ENCODE measurements at regions not wholly inside any gene's neighbourhood (a gene's known extent, or its start where the extent isn't known, plus 50 kb on each side); places are given as distances from the start of the nearest gene placed in this dataset.

DNA sequence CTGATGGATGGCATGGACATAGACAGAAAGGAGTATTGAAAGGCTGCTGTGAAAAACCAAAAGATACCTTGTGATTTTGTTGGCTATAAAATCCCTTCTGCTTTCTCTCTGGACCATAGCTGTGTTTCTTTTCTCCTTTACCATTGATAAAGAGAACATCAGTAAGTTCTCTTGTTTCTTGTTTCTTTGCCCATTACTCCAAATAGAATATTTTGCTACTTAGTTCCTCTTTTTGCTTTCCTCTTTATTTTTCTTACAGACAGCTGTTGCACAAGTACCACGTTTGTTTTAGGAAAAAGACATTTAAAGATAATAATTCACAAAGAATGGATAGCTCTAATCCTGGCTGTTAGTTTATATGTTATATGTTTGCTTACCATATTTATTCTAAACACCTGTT is 1129.2 kb downstream of the DTWD2 start:
- H3K4me3 ChIP-seq (ENCODE audit: low read depth, low read length) = no peak overlapping the region
- TF ChIP-seq, protein P1, sequence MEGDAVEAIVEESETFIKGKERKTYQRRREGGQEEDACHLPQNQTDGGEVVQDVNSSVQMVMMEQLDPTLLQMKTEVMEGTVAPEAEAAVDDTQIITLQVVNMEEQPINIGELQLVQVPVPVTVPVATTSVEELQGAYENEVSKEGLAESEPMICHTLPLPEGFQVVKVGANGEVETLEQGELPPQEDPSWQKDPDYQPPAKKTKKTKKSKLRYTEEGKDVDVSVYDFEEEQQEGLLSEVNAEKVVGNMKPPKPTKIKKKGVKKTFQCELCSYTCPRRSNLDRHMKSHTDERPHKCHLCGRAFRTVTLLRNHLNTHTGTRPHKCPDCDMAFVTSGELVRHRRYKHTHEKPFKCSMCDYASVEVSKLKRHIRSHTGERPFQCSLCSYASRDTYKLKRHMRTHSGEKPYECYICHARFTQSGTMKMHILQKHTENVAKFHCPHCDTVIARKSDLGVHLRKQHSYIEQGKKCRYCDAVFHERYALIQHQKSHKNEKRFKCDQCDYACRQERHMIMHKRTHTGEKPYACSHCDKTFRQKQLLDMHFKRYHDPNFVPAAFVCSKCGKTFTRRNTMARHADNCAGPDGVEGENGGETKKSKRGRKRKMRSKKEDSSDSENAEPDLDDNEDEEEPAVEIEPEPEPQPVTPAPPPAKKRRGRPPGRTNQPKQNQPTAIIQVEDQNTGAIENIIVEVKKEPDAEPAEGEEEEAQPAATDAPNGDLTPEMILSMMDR (IDR thresholded peaks at IDR 0.05; ENCODE audit: low read depth, low read length) = no peak

DNA sequence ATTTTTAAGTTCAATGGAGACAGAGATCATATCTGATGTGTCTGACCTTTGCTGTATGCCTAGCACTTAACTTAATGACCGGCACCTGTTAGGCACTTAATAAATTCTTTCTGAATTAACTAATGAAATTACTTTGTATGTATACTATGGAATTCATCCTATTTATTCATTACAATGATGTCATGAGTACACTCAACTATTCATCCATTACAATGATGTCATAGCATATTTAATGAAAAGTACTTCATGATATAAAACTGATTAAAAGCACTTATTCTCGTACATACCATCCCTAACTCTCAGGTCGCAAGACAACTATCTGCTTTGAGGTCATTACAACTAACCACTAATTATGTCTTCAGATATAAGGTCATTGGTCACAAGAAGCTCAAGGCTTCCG is 1131.6 kb downstream of the DTWD2 start:
- H3K4me3 ChIP-seq (ENCODE audit: low read depth, low read length) = no peak overlapping the region
- TF ChIP-seq, protein P1 (IDR thresholded peaks at IDR 0.05; ENCODE audit: low read depth, low read length) = no peak

GRCh38 chr5:117837786-117838185 is 1150.6 kb downstream of the DTWD2 start:
- no peak overlapping the region for H3K4me3 ChIP-seq (ENCODE audit: low read depth, low read length)
- TF ChIP-seq, protein P1 (IDR thresholded peaks at IDR 0.05; ENCODE audit: low read depth, low read length) = no peak

DNA sequence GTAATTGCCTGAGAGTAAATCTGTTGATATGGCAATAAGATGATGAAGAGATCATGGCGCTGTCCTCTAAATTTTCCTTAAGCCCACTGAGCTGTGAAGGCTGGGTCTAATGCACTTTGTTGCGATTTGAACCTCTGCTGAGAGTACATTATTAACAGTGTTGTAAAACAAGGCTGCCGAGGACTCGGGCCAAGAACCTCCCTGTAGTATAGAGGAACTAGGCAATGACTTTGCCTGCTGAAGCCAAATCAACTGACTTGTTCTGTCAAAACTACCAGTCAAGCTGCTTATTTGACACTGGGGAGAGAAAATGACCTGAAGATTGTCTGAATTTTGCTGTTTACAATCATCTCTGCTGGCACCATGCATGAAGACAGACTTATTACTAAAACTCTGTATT is 1154.7 kb downstream of the DTWD2 start:
- TF ChIP-seq, protein P1 (IDR thresholded peaks at IDR 0.05; ENCODE audit: low read depth, low read length) = no peak
- H3K4me3 ChIP-seq (ENCODE audit: low read depth, low read length) = no peak overlapping the region

GRCh38 chr5:117829646-117830045 is 1158.7 kb downstream of the DTWD2 start:
- H3K4me3 ChIP-seq (ENCODE audit: low read depth, low read length) = no peak overlapping the region
- TF ChIP-seq, protein P1 (IDR thresholded peaks at IDR 0.05; ENCODE audit: low read depth, low read length) = no peak

- no peak overlapping the region for H3K4me3 ChIP-seq (ENCODE audit: low read depth, low read length)
- TF ChIP-seq, protein P1 (IDR thresholded peaks at IDR 0.05; ENCODE audit: low read depth, low read length) = no peak
These were observed 1174.5 kb downstream of the DTWD2 start for GRCh38 chr5:117813850-117814249.

GRCh38 chr5:117812861-117813260 is 1175.5 kb downstream of the DTWD2 start:
- TF ChIP-seq, protein P1 (IDR thresholded peaks at IDR 0.05; ENCODE audit: low read depth, low read length) = no peak
- H3K4me3 ChIP-seq (ENCODE audit: low read depth, low read length) = no peak overlapping the region

Data from WI38 (cell line).